ENCODE measurements at regions not wholly inside any gene's neighbourhood (a gene's known extent, or its start where the extent isn't known, plus 50 kb on each side); places are given as distances from the start of the nearest gene placed in this dataset.

DNA sequence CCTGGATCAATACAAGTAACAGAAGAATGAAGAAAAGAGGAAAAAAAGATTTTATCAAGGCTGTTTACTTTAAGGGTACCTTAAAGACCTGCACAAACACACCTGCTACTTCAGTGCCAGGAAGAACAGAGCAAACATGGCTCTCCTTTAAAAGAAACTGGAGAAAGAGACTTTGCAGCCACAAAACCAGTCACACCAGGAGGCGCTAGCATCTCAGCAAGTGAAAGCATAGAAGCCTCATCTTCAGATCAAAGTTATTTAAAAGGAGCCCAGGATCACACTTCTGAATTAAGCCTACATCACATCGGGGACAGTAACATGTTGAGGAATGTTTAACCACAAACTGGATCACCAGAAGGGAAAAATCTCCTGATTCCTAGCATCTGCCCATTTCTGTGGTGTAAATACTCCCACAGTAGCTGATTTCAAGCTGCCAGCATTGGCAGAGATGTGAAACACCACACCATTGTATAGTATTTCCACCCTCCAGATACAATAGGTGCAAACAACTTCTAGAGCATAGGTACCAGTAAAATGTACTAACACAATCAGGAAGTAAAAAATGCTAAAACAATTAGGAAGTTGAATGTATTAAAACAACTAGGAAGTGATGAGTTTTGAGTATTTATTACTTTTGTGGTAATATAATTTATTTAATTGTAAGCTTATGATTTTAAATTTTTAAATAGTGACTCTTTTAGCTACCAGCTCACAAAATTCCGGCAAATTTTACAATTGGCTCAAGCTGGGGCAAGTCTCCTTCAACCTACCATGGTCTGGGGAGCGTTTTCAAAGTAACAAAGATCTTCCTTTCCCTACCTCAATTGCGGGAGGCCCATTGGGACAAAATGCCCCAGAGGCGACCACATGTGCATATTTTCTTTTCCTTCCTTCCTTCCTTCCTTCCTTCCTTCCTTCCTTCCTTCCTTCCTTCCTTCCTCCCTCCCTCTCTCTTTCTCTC lies 105.3 kb upstream of the CLDN14 start:
- TF ChIP-seq CTCF (conservative IDR thresholded peaks at IDR 0.05; ENCODE audit: low read length) (peak; percentile 82), EZH2phosphoT487 (IDR thresholded peaks at IDR 0.05; ENCODE audit: borderline replicate concordance) (no peak)
